ENCODE measurements at regions not wholly inside any gene's neighbourhood (a gene's known extent, or its start where the extent isn't known, plus 50 kb on each side); places are given as distances from the start of the nearest gene placed in this dataset.

- in situ Hi-C loops (cut with MboI) (no loop called here), intact Hi-C loops (cut with micrococcal nuclease; ENCODE audit: unreplicated experiment) (no loop called here)
- Histone ChIP-seq H2AFZ (ENCODE audit: control insufficient read depth, low read depth, low read length) (no peak overlapping the region), H3K4me2 (ENCODE audit: control insufficient read depth, insufficient read depth) (no peak overlapping the region), H3K79me2 (ENCODE audit: control insufficient read depth, insufficient read depth, low read length) (no peaks in the 10 kb centered on the region), H3K4me3 (no peak overlapping the region), H3K4me1 (ENCODE audit: control insufficient read depth, insufficient read depth, low read length) (no peaks in the 10 kb centered on the region), H4K20me1 (ENCODE audit: control insufficient read depth, insufficient read depth) (no peaks in the 10 kb centered on the region), H3K27me3 (replicated peaks in 1 of 2; ENCODE audit: control insufficient read depth in 2 of 2, insufficient read depth in 2 of 2, low read length in 1 of 2) (no peaks in the 10 kb centered on the region), H3K9ac (ENCODE audit: control insufficient read depth, insufficient read depth, low read length) (no peak overlapping the region), H3K36me3 (ENCODE audit: control insufficient read depth in 2 of 2, insufficient read depth in 2 of 2, low read length in 1 of 2) (no peaks in the 10 kb centered on the region), H3K27ac (ENCODE audit: control insufficient read depth, insufficient read depth) (no peak overlapping the region), H3K9me3 (replicated peaks; ENCODE audit: control insufficient read depth, insufficient read depth, low read length) (peaks cover 2% of the 10 kb centered on the region)
- no peak for FAIRE-seq
- CTCF ChIA-PET = interaction anchor here (0.7 kb wide), 1 partner anchor 454 kb away, joined by 3 read pairs; no protein-coding TSS in a partner anchor
- POLR2A ChIA-PET = no interaction called here
- no peak for ATAC-seq
- SMC1A ChIA-PET (ENCODE audit: uncharacterized antibody, unreplicated experiment) = no interaction called here
- no peak for DNase-seq (ENCODE audit: low read depth, low spot score)
- BruUV-seq (replicated peaks) = no TSS peak
- RAD21 ChIA-PET (ENCODE audit: unreplicated experiment) = no interaction called here
- TF ChIP-seq NFYB (IDR thresholded peaks at IDR 0.05; ENCODE audit: insufficient read depth, low read depth, low read length) (no peak), TARDBP (IDR thresholded peaks at IDR 0.05; ENCODE audit: borderline replicate concordance) (no peak), ZNF622 (IDR thresholded peaks at IDR 0.05) (no peak), SMARCA5 (IDR thresholded peaks at IDR 0.05) (no peak), POU2F2 (IDR thresholded peaks at IDR 0.05; ENCODE audit: borderline replicate concordance, low read depth, low read length) (no peak), POLR2AphosphoS5 (IDR thresholded peaks at IDR 0.05; ENCODE audit: low read length) (no peak), EP300 (IDR thresholded peaks at IDR 0.05; ENCODE audit: borderline replicate concordance in 1 of 2, control insufficient read depth in 1 of 2, low read depth in 2 of 2, low read length in 2 of 2) (no peak), KAT2A (conservative IDR thresholded peaks at IDR 0.05; ENCODE audit: control insufficient read depth, low read depth, low read length) (no peak), SMAD1 (IDR thresholded peaks at IDR 0.05; ENCODE audit: low read depth, partially characterized antibody) (no peak), ZNF24 (IDR thresholded peaks at IDR 0.05) (no peak), SUPT20H (IDR thresholded peaks at IDR 0.05; ENCODE audit: borderline replicate concordance, control insufficient read depth, low read depth, low read length) (no peak), ZNF207 (IDR thresholded peaks at IDR 0.05; ENCODE audit: borderline replicate concordance) (no peak), MLLT1 (IDR thresholded peaks at IDR 0.05) (no peak), POLR2A (IDR thresholded peaks at IDR 0.05; ENCODE audit: low read depth, low read length) (no peak), ZNF687 (IDR thresholded peaks at IDR 0.05) (no peak), ZZZ3 (IDR thresholded peaks at IDR 0.05; ENCODE audit: control insufficient read depth, insufficient read length, low read depth) (no peak), IRF4 (IDR thresholded peaks at IDR 0.05; ENCODE audit: low read depth, low read length) (no peak), TBL1XR1 (IDR thresholded peaks at IDR 0.05; ENCODE audit: low read depth, low read length) (no peak)
Measured at GRCh38 chr4:105014234-105014633, 132.4 kb upstream of the TET2 start.

Measured in GM12878 (cell line).